Neural cell (in vitro differentiated cells): ENCODE measurements at regions not wholly inside any gene's neighbourhood (a gene's known extent, or its start where the extent isn't known, plus 50 kb on each side); places are given as distances from the start of the nearest gene placed in this dataset.

Source experiments
- H2AFZ ChIP-seq: fragments of 200-600, 300-800 bp; sonication (generic), shearing (Covaris generic); 2 replicates; pipeline ENCODE4 v1.6.0; 2014; ENCODE audit warnings: low read depth, mild to moderate bottlenecking, antibody characterized with exemption, low read length, moderate library complexity
- H3F3A ChIP-seq: fragments of 200-600 bp; shearing (Covaris generic); 2 replicates; pipeline ENCODE4 v1.6.1; 2016; ENCODE audit warnings: mild to moderate bottlenecking, moderate library complexity, mixed read lengths, antibody characterized with exemption, low read length; ENCODE audit not compliant: insufficient read depth, poor library complexity, severe bottlenecking
- H3K27ac ChIP-seq: fragments of 200-600, 300-800 bp; sonication (generic), shearing (Covaris generic); 2 replicates; pipeline ENCODE4 v1.5.1; 2014; ENCODE audit warnings: mild to moderate bottlenecking, low read length, moderate library complexity
- H3K27me3 ChIP-seq: fragments of 300-800, 200-600 bp; sonication (generic), shearing (Covaris generic); 2 replicates; pipeline ENCODE4 v1.6.0; 2014; ENCODE audit warnings: mild to moderate bottlenecking, low read depth, low read length, moderate library complexity; ENCODE audit not compliant: insufficient read depth
- H3K36me3 ChIP-seq: fragments of 300-800, 200-600 bp; sonication (generic), shearing (Covaris generic); 2 replicates; pipeline ENCODE4 v1.5.1; 2014; ENCODE audit warnings: mild to moderate bottlenecking, antibody characterized with exemption, low read length, moderate library complexity; ENCODE audit not compliant: insufficient read depth
- H3K4me2 ChIP-seq: fragments of 300-800, 200-600 bp; sonication (generic), shearing (Covaris generic); 2 replicates; pipeline ENCODE4 v1.6.0; 2014; ENCODE audit warnings: mild to moderate bottlenecking, low read length
- H3K4me3 ChIP-seq: fragments of 300-800, 200-600 bp; sonication (generic), shearing (Covaris generic); 2 replicates; pipeline ENCODE4 v1.5.1; 2014; ENCODE audit warnings: mild to moderate bottlenecking, low read length, moderate library complexity
- H3K79me2 ChIP-seq: fragments of 200-600 bp; shearing (Covaris generic); replicated peaks from 2 replicates; pipeline ENCODE4 v1.6.0; 2014; ENCODE audit warnings: mild to moderate bottlenecking, low read length, moderate library complexity; ENCODE audit not compliant: insufficient read depth
- H3K9ac ChIP-seq: fragments of 300-800, 200-600 bp; sonication (generic), shearing (Covaris generic); 2 replicates; pipeline ENCODE4 v1.6.1; 2016; ENCODE audit warnings: mild to moderate bottlenecking, low read length, mixed read lengths
- H3K9me2 ChIP-seq: fragments of 200-600 bp; shearing (Covaris generic); 2 replicates; pipeline ENCODE4 v1.6.1; 2016; ENCODE audit warnings: mild to moderate bottlenecking, low read length, mixed read lengths; ENCODE audit not compliant: insufficient read depth
- H3K9me3 ChIP-seq: fragments of 200-600, 300-800 bp; sonication (generic), shearing (Covaris generic); 2 replicates; pipeline ENCODE4 v1.6.1; 2016; ENCODE audit warnings: mild to moderate bottlenecking, mixed run types, low read length, moderate library complexity, mixed read lengths
- H4K20me1 ChIP-seq: fragments of 200-600 bp; shearing (Covaris generic); 2 replicates; pipeline ENCODE4 v1.6.1; 2016; ENCODE audit warnings: mild to moderate bottlenecking, mixed run types; ENCODE audit not compliant: insufficient read depth
- EP300 ChIP-seq: fragments of 450-650 bp; conservative IDR thresholded peaks from 2 replicates; pipeline ENCODE4 v1.6.1; 2014; ENCODE audit warnings: antibody characterized with exemption, mild to moderate bottlenecking, moderate library complexity; ENCODE audit not compliant: poor library complexity, severe bottlenecking
- EZH2 ChIP-seq: fragments of 200-600, 300-800 bp; shearing (Covaris generic), sonication (generic); IDR thresholded peaks from 2 replicates; pipeline ENCODE4 v1.6.1; 2014; ENCODE audit warnings: antibody characterized with exemption, low read length, borderline replicate concordance, mild to moderate bottlenecking; ENCODE audit not compliant: insufficient read depth, poor library complexity, severe bottlenecking
- MXI1 ChIP-seq: fragments of 450-650 bp; conservative IDR thresholded peaks from 2 replicates; pipeline ENCODE4 v1.6.1; 2014; ENCODE audit warnings: antibody characterized with exemption, mild to moderate bottlenecking; ENCODE audit not compliant: poor library complexity, severe bottlenecking
- POLR2AphosphoS5 ChIP-seq: IDR thresholded peaks from 2 replicates; pipeline ENCODE4 v1.6.1; 2012
- RAD21 ChIP-seq: fragments of 450-650 bp; conservative IDR thresholded peaks from 2 replicates; pipeline ENCODE4 v1.6.1; 2014; ENCODE audit warnings: antibody characterized with exemption, mild to moderate bottlenecking, moderate library complexity
- SMC3 ChIP-seq: fragments of 450-650 bp; conservative IDR thresholded peaks from 2 replicates; pipeline ENCODE4 v1.6.1; 2014; ENCODE audit warnings: antibody characterized with exemption, mild to moderate bottlenecking, moderate library complexity; ENCODE audit not compliant: poor library complexity
- TAF1 ChIP-seq: IDR thresholded peaks from 2 replicates; pipeline ENCODE4 v1.6.1; 2012; ENCODE audit warnings: low read depth
- TF ChIP-seq, protein P1 (sequence below): IDR thresholded peaks from 2 replicates; pipeline ENCODE4 v1.6.1; 2012; ENCODE audit warnings: borderline replicate concordance

DNA sequence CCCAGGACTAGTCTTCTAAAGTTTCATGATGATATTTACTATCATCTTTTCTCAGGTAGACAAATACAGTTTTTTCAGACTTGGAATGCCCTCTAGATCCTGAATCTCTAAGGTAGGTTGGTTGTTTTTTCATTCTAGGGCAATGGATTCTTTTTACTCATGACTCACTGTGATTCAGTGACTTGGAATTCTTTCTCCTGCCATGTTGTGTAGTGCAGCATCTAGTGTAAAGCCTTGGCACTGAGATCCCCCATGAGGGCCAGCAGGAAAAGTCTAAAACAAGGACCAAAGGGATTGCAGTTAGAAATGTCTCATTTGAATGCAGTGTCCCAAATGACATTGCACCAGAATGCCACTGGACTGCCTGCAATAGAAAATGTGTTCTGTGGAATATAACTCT is 430.4 kb downstream of the NEBL start:
- no peak overlapping the region for H3K27ac ChIP-seq
- H3K4me3 ChIP-seq = no peak overlapping the region
- no peak overlapping the region for H3K4me2 ChIP-seq
- no peaks in the 10 kb centered on the region for H3K27me3 ChIP-seq
- no peaks in the 10 kb centered on the region for H3F3A ChIP-seq
- no peaks in the 10 kb centered on the region for H3K9me2 ChIP-seq
- H4K20me1 ChIP-seq = no peaks in the 10 kb centered on the region
- H3K79me2 ChIP-seq = no peaks in the 10 kb centered on the region
- TF ChIP-seq SMC3 (no peak), EZH2 (no peak), TAF1 (no peak), MXI1 (no peak), RAD21 (no peak), POLR2AphosphoS5 (no peak), EP300 (no peak)
- TF ChIP-seq, protein P1, sequence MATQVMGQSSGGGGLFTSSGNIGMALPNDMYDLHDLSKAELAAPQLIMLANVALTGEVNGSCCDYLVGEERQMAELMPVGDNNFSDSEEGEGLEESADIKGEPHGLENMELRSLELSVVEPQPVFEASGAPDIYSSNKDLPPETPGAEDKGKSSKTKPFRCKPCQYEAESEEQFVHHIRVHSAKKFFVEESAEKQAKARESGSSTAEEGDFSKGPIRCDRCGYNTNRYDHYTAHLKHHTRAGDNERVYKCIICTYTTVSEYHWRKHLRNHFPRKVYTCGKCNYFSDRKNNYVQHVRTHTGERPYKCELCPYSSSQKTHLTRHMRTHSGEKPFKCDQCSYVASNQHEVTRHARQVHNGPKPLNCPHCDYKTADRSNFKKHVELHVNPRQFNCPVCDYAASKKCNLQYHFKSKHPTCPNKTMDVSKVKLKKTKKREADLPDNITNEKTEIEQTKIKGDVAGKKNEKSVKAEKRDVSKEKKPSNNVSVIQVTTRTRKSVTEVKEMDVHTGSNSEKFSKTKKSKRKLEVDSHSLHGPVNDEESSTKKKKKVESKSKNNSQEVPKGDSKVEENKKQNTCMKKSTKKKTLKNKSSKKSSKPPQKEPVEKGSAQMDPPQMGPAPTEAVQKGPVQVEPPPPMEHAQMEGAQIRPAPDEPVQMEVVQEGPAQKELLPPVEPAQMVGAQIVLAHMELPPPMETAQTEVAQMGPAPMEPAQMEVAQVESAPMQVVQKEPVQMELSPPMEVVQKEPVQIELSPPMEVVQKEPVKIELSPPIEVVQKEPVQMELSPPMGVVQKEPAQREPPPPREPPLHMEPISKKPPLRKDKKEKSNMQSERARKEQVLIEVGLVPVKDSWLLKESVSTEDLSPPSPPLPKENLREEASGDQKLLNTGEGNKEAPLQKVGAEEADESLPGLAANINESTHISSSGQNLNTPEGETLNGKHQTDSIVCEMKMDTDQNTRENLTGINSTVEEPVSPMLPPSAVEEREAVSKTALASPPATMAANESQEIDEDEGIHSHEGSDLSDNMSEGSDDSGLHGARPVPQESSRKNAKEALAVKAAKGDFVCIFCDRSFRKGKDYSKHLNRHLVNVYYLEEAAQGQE = no peak
- no peak overlapping the region for H3K9ac ChIP-seq
- H2AFZ ChIP-seq = no peak overlapping the region
- no peaks in the 10 kb centered on the region for H3K36me3 ChIP-seq
- no peaks in the 10 kb centered on the region for H3K9me3 ChIP-seq

DNA sequence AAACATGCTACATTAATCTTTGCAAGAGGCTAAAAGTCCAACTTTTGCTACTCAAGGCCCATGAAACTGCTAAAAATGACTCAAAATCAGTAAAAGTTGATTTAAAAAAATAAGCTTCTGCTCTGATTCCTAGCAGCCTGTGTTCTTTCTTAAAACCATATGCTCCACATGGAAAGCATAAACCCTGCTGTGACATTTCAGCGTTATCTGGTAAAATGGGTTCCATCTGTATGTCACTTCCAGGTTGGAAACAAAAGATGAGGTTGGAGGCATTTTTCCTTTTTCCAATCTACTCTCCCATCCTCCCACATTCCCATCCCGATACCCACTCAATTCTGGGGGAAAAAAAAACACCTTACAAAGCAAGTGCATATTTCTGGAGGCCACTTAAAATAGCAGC is 439.5 kb downstream of the NEBL start:
- Histone ChIP-seq H3K79me2 (no peaks in the 10 kb centered on the region), H3K9ac (no peak overlapping the region), H3K27ac (peak overlapping the region; percentile 28), H3K9me3 (no peaks in the 10 kb centered on the region), H3F3A (no peaks in the 10 kb centered on the region), H3K36me3 (no peaks in the 10 kb centered on the region), H3K27me3 (no peaks in the 10 kb centered on the region), H2AFZ (no peak overlapping the region), H3K9me2 (no peaks in the 10 kb centered on the region), H3K4me3 (no peak overlapping the region), H4K20me1 (no peaks in the 10 kb centered on the region), H3K4me2 (no peak overlapping the region)
- no peak for TF ChIP-seq SMC3
- TF ChIP-seq, protein P1 = peak; percentile 68
